Sigmoid colon (tissue), 4 donors: ENCODE measurements at regions not wholly inside any gene's neighbourhood (a gene's known extent, or its start where the extent isn't known, plus 50 kb on each side); places are given as distances from the start of the nearest gene placed in this dataset.

Experiments
- EP300 ChIP-seq, 4 donors: sonication (generic); formaldehyde crosslinking; IDR thresholded peaks; one replicate each; pipeline ENCODE4 v1.6.1; 2017; ENCODE audit warnings: antibody characterized with exemption in 4 of 4
- POLR2A ChIP-seq, 2 donors: fragments of 450-650 bp; IDR thresholded peaks; one replicate each; pipeline ENCODE4 v1.6.1; 2016; ENCODE audit warnings: antibody characterized with exemption in 2 of 2, mild to moderate bottlenecking in 2 of 2, moderate library complexity in 2 of 2
- POLR2AphosphoS5 ChIP-seq, 4 donors: sonication (generic); formaldehyde crosslinking; IDR thresholded peaks; one replicate each; pipeline ENCODE4 v1.6.1; 2017; ENCODE audit warnings: antibody characterized with exemption in 4 of 4
- TF ChIP-seq, protein P1 (sequence below), 4 experiments: fragments of 450-650 bp in 3 of 4; fragments of 200-600 bp in 1 of 4; IDR thresholded peaks; one replicate each; pipeline ENCODE4 v1.5.1; 2016 to 2019; ENCODE audit warnings: antibody characterized with exemption in 4 of 4, mild to moderate bottlenecking in 3 of 4, moderate library complexity in 2 of 4

- TF ChIP-seq, protein P1, sequence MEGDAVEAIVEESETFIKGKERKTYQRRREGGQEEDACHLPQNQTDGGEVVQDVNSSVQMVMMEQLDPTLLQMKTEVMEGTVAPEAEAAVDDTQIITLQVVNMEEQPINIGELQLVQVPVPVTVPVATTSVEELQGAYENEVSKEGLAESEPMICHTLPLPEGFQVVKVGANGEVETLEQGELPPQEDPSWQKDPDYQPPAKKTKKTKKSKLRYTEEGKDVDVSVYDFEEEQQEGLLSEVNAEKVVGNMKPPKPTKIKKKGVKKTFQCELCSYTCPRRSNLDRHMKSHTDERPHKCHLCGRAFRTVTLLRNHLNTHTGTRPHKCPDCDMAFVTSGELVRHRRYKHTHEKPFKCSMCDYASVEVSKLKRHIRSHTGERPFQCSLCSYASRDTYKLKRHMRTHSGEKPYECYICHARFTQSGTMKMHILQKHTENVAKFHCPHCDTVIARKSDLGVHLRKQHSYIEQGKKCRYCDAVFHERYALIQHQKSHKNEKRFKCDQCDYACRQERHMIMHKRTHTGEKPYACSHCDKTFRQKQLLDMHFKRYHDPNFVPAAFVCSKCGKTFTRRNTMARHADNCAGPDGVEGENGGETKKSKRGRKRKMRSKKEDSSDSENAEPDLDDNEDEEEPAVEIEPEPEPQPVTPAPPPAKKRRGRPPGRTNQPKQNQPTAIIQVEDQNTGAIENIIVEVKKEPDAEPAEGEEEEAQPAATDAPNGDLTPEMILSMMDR (IDR thresholded peaks at IDR 0.05), result no peak
- TF ChIP-seq EP300 (IDR thresholded peaks at IDR 0.05) (no peak), POLR2A (IDR thresholded peaks at IDR 0.05) (no peak), POLR2AphosphoS5 (IDR thresholded peaks at IDR 0.05) (no peak)
Measured at GRCh38 chr9:106076711-106077110, 382.4 kb downstream of the TMEM38B start.
